Myocyte (in vitro differentiated cells): ENCODE measurements at regions not wholly inside any gene's neighbourhood (a gene's known extent, or its start where the extent isn't known, plus 50 kb on each side); places are given as distances from the start of the nearest gene placed in this dataset.

Experiments used
- DNase-seq: peaks from one replicate; pipeline ENCODE4 v3.0.0-alpha.2; 2012; ENCODE audit warnings: low read depth

- DNase-seq = no peak
Observed at GRCh38 chr13:109599901-109600657, 186.3 kb downstream of the IRS2 start.

GRCh38 chr13:109595471-109595870 lies 190.9 kb downstream of the IRS2 start:
- no peak for DNase-seq

GRCh38 chr13:109593230-109593629 lies 193.2 kb downstream of the IRS2 start:
- DNase-seq = no peak

GRCh38 chr13:109592770-109593169 lies 193.6 kb downstream of the IRS2 start:
- DNase-seq = no peak

GRCh38 chr13:109587689-109588088 lies 198.7 kb downstream of the IRS2 start:
- no peak for DNase-seq

- DNase-seq = no peak
Observed at GRCh38 chr13:109586509-109587346, 199.7 kb downstream of the IRS2 start.

- DNase-seq = no peak
Observed at GRCh38 chr13:109584844-109585361, 201.5 kb downstream of the IRS2 start.

- no peak for DNase-seq
Observed at GRCh38 chr13:109577191-109577700, 209.1 kb downstream of the IRS2 start.

GRCh38 chr13:109576331-109576813 lies 210.0 kb downstream of the IRS2 start:
- no peak for DNase-seq

- DNase-seq = no peak
Observed at GRCh38 chr13:109575821-109576220, 210.6 kb downstream of the IRS2 start.

- no peak for DNase-seq
Observed at GRCh38 chr13:109572389-109572788, 214.0 kb downstream of the IRS2 start.

GRCh38 chr13:109569958-109570711 lies 216.2 kb downstream of the IRS2 start:
- DNase-seq = peak; percentile 13

- DNase-seq = no peak
Observed at GRCh38 chr13:109568339-109568818, 218.0 kb downstream of the IRS2 start.

GRCh38 chr13:109567315-109567714 lies 219.1 kb downstream of the IRS2 start:
- DNase-seq = no peak

GRCh38 chr13:109565877-109566276 lies 220.5 kb downstream of the IRS2 start:
- DNase-seq = no peak

GRCh38 chr13:109548374-109548773 lies 238.0 kb downstream of the IRS2 start:
- no peak for DNase-seq

GRCh38 chr13:109547942-109548341 lies 238.4 kb downstream of the IRS2 start:
- DNase-seq = no peak

GRCh38 chr13:109545931-109546330 lies 240.5 kb downstream of the IRS2 start:
- DNase-seq = no peak

GRCh38 chr13:109541081-109541480 lies 245.3 kb downstream of the IRS2 start:
- DNase-seq = no peak

- DNase-seq = no peak
Observed at GRCh38 chr13:109537584-109537983, 248.8 kb downstream of the IRS2 start.

- DNase-seq = no peak
Observed at GRCh38 chr13:109533350-109533749, 253.0 kb downstream of the IRS2 start.
